ENCODE measurements at regions not wholly inside any gene's neighbourhood (a gene's known extent, or its start where the extent isn't known, plus 50 kb on each side); places are given as distances from the start of the nearest gene placed in this dataset.

- ChIA-PET RAD21 (ENCODE audit: low non-redundant PET in 1 of 2, low total read pairs in 2 of 2, uncharacterized antibody in 2 of 2, unreplicated experiment in 2 of 2) (no interaction called here), CTCF (no interaction called here), POLR2A (interaction anchor here (1.1 kb wide), 1 partner anchor 9 kb away, joined by 3 read pairs; no protein-coding TSS in a partner anchor)
- Histone ChIP-seq H3K79me2 (ENCODE audit: insufficient read depth, low read length) (no peaks in the 10 kb centered on the region), H2AFZ (ENCODE audit: low read depth, low read length, poor library complexity, severe bottlenecking) (no peak overlapping the region), H3K36me3 (ENCODE audit: control insufficient read depth in 1 of 2, insufficient read depth in 2 of 2, low read length in 2 of 2) (no peaks in the 10 kb centered on the region), H3K9ac (ENCODE audit: low read length) (no peak overlapping the region), H3K4me2 (ENCODE audit: low read length) (no peak overlapping the region), H3K4me3 (replicated peaks in 1 of 2; ENCODE audit: low read depth in 1 of 2, low read length in 2 of 2) (no peak overlapping the region), H3K27me3 (ENCODE audit: insufficient read depth, low read length) (peaks cover 12% of the 10 kb centered on the region; the same call in 1 of the 2 replicates), H3K9me3 (ENCODE audit: control insufficient read depth in 1 of 2, insufficient read depth in 1 of 2, low read depth in 1 of 2, low read length in 2 of 2) (no peaks in the 10 kb centered on the region), H3K4me1 (ENCODE audit: control insufficient read depth in 1 of 2, insufficient read depth in 2 of 2, low read length in 2 of 2) (peaks cover 7 to 8% of the 10 kb centered on the region in 2 experiments; a peak in 2 of 4 replicates), H4K20me1 (ENCODE audit: insufficient read depth) (no peaks in the 10 kb centered on the region), H3K9me2 (ENCODE audit: insufficient read depth) (no peaks in the 10 kb centered on the region), H3K27ac (ENCODE audit: low read depth, low read length) (no peak overlapping the region)
- no peak for ATAC-seq
- DNase-seq (ENCODE audit: low read depth, low spot score) = no peak
- TF ChIP-seq CTCF (IDR thresholded peaks at IDR 0.05 in 2 of 3, conservative IDR thresholded peaks at IDR 0.05 in 1 of 3; ENCODE audit: borderline replicate concordance in 1 of 3, insufficient read depth in 1 of 3, low read depth in 2 of 3, low read length in 2 of 3) (no peak), CBX3 (IDR thresholded peaks at IDR 0.05; ENCODE audit: low read depth) (no peak), EGR1 (IDR thresholded peaks at IDR 0.05; ENCODE audit: low read depth) (no peak), POLR2AphosphoS5 (IDR thresholded peaks at IDR 0.05; ENCODE audit: low read depth, low read length) (no peak), POLR2A (IDR thresholded peaks at IDR 0.05; ENCODE audit: borderline replicate concordance, extremely low read depth, insufficient read depth, insufficient read length) (no peak), ATF3 (IDR thresholded peaks at IDR 0.05) (no peak), YY1 (IDR thresholded peaks at IDR 0.05; ENCODE audit: extremely low read depth, insufficient replicate concordance, low read depth, low read length) (no peak), ELF1 (IDR thresholded peaks at IDR 0.05; ENCODE audit: borderline replicate concordance, low read depth) (no peak)
- no TSS peak for BruUV-seq (replicated peaks)
- intact Hi-C loops (cut with micrococcal nuclease) = no loop called here
Observed at GRCh38 chr5:67964619-67965018, 250.9 kb upstream of the PIK3R1 start.
